ENCODE measurements at regions not wholly inside any gene's neighbourhood (a gene's known extent, or its start where the extent isn't known, plus 50 kb on each side); places are given as distances from the start of the nearest gene placed in this dataset.

DNA sequence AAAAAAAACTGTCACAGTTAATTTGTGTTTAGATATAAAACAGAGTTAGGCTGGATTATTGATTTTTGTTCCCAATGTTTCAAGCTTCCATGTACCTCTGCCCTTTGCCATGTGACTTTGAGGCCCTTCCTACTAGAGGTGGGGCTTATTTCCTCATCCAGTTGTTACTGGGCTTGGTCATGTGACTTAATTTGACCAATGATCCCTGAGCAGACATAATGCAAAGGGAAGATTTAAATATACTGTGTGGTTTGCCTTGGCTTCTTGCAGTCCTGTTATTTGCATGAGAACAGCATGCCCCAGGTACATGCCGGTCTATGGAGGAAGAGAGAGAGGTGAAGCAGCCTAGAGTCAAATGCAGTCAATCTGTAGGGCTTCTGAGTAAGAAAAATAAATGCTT, 347.0 kb downstream of the MIAT start:
- H3K27ac ChIP-seq (ENCODE audit: low read depth, low read length): no peak overlapping the region
- DNase-seq (ENCODE audit: low read depth in 4 of 6, low spot score in 6 of 6): no peak
- no peaks in the 10 kb centered on the region for H3K27me3 ChIP-seq (ENCODE audit: control insufficient read depth, insufficient read depth, low read length)
- H3K9me3 ChIP-seq (ENCODE audit: control insufficient read depth, insufficient read depth, low read length): no peaks in the 10 kb centered on the region
- H3K4me3 ChIP-seq (ENCODE audit: low read depth, low read length): no peak overlapping the region
- H3K4me1 ChIP-seq (ENCODE audit: control insufficient read depth, insufficient read depth, low read length): peaks cover 3% of the 10 kb centered on the region
- WGBS (ENCODE audit: insufficient coverage): 60% methylated on average over 1 of the region's 1 CpG
- no peaks in the 10 kb centered on the region for H3K36me3 ChIP-seq (ENCODE audit: control insufficient read depth, insufficient read depth, low read length)

DNA sequence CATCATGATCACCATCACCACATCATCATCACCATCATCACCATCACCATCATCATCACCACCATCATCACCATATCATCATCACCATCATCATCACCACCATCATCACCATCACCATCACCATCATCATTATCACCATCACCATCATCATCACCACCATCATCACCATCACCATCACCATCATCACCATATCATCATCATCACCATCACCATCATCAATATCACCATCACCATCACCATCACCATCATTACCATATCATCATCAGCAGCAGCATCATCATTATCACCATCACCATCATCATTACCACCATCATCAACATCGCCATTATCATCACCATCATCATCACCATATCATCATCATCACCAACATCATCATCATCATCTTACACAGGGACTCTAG, 351.1 kb downstream of the MIAT start:
- H3K36me3 ChIP-seq (ENCODE audit: control insufficient read depth, insufficient read depth, low read length): no peaks in the 10 kb centered on the region
- DNase-seq (ENCODE audit: low read depth in 4 of 6, low spot score in 6 of 6): no peak
- peaks cover 7% of the 10 kb centered on the region for H3K4me1 ChIP-seq (ENCODE audit: control insufficient read depth, insufficient read depth, low read length)
- no peaks in the 10 kb centered on the region for H3K9me3 ChIP-seq (ENCODE audit: control insufficient read depth, insufficient read depth, low read length)
- H3K27me3 ChIP-seq (ENCODE audit: control insufficient read depth, insufficient read depth, low read length): no peaks in the 10 kb centered on the region
- WGBS (ENCODE audit: insufficient coverage): 100% methylated on average over 1 of the region's 1 CpG
- H3K4me3 ChIP-seq (ENCODE audit: low read depth, low read length): no peak overlapping the region
- H3K27ac ChIP-seq (ENCODE audit: low read depth, low read length): no peak overlapping the region

DNA sequence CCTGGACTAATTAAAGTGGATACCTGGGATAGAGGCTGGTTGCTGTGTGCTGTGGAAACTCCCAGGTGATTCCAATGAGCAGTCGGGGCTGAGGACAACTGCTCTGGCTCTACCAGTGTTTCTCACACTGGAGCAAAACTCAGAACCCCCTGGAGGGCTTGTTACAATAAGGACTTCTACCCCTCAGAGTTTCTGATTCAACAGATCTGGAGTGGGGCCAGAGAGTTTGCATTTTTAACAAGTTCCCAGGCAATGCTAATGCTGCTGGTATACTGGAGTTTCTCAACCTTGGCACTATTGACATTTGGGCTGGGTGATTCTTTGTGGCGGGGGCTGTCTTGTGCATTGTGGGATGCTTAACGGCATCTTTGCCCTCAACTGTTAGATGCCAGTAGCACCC, 353.7 kb downstream of the MIAT start:
- peak in 4 of 6 donors; percentile 44 to 84 (median 64) for DNase-seq (ENCODE audit: low read depth in 4 of 6, low spot score in 6 of 6)
- Histone ChIP-seq H3K27ac (ENCODE audit: low read depth, low read length) (no peak overlapping the region), H3K36me3 (ENCODE audit: control insufficient read depth, insufficient read depth, low read length) (no peaks in the 10 kb centered on the region), H3K9me3 (ENCODE audit: control insufficient read depth, insufficient read depth, low read length) (no peaks in the 10 kb centered on the region), H3K4me3 (ENCODE audit: low read depth, low read length) (no peak overlapping the region), H3K27me3 (ENCODE audit: control insufficient read depth, insufficient read depth, low read length) (no peaks in the 10 kb centered on the region), H3K4me1 (ENCODE audit: control insufficient read depth, insufficient read depth, low read length) (peaks cover 10% of the 10 kb centered on the region)
- WGBS (ENCODE audit: insufficient coverage): 14% methylated on average over 1 of the region's 3 CpGs

DNA sequence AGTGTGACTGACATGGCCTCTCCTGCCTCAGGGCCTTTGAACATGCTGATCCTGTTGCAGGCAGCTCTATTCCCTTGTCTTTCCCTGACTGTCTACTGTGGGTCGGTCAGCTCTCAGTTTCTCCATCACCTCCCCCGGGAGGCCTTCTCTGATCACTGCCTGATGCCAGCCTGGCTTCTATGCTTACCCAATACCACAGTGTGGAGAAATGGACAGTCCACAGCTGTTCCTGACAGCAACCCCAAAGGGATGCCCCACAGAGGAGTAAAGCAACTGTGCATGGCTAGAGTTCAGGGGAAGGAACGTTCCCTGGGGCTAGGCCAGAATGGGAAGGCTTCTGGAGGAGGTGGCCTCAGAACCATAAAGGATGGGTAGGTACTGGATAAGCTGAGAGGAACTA, 354.3 kb downstream of the MIAT start:
- Histone ChIP-seq H3K9me3 (ENCODE audit: control insufficient read depth, insufficient read depth, low read length) (no peaks in the 10 kb centered on the region), H3K4me3 (ENCODE audit: low read depth, low read length) (no peak overlapping the region), H3K36me3 (ENCODE audit: control insufficient read depth, insufficient read depth, low read length) (no peaks in the 10 kb centered on the region), H3K27me3 (ENCODE audit: control insufficient read depth, insufficient read depth, low read length) (no peaks in the 10 kb centered on the region), H3K4me1 (ENCODE audit: control insufficient read depth, insufficient read depth, low read length) (peaks cover 10% of the 10 kb centered on the region), H3K27ac (ENCODE audit: low read depth, low read length) (no peak overlapping the region)
- 73% methylated on average over 2 of the region's 3 CpGs for WGBS (ENCODE audit: insufficient coverage)
- DNase-seq (ENCODE audit: low read depth in 4 of 6, low spot score in 6 of 6): no peak

DNA sequence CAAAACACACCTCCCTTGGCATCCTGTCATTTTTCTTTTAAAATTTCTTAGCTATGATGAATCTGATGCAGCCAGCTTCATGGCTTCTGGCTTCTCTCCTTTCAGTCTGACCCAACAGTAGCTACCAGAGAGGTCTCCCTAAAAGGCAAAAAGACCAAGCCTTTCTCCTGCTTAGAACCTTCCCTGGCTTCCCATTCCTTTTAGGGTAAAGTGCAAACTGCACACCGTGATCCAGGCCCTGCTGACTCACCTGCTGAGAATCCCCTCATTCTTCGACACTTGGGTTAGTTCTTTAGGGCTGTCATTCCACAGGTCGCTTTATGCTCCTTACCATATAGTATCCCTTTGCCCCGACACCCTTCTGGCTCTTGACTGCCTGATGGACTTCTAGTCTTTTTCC, 362.4 kb downstream of the MIAT start:
- no peaks in the 10 kb centered on the region for H3K9me3 ChIP-seq (ENCODE audit: control insufficient read depth, insufficient read depth, low read length)
- DNase-seq (ENCODE audit: low read depth in 4 of 6, low spot score in 6 of 6): no peak
- H3K27me3 ChIP-seq (ENCODE audit: control insufficient read depth, insufficient read depth, low read length): no peaks in the 10 kb centered on the region
- H3K4me3 ChIP-seq (ENCODE audit: low read depth, low read length): no peak overlapping the region
- H3K36me3 ChIP-seq (ENCODE audit: control insufficient read depth, insufficient read depth, low read length): no peaks in the 10 kb centered on the region
- peaks cover 11% of the 10 kb centered on the region for H3K4me1 ChIP-seq (ENCODE audit: control insufficient read depth, insufficient read depth, low read length)
- WGBS (ENCODE audit: insufficient coverage): 88% methylated on average over 2 of the region's 4 CpGs
- no peak overlapping the region for H3K27ac ChIP-seq (ENCODE audit: low read depth, low read length)

DNA sequence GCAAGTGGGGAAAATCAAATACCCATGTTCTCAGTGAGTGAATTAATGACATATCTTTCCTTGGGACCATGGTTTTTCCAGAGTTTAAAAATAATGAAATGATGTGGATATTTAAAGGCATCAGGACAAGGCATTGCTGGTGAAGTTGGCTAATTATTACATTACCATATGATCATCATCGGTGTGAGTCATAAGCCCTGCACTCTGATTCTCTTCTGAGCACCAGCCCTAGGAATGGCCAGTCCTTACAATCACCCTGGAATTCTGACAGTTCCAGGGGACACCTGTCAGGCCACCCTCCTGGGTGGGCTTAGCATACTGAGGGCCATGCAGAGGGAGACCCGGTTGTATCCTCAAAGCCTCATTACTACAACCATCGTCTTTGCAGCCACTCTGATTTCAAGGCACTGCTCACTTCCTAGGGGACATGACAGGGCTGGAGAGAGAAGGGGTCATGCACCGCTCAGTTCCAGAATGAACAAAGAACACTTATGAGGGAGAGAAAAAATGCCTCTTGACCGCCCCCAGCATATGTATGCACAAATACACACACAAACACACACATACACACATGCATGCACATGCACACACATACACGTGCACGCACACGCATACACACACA, 365.0 kb downstream of the MIAT start:
- Histone ChIP-seq H3K9me3 (ENCODE audit: control insufficient read depth, insufficient read depth, low read length) (no peaks in the 10 kb centered on the region), H3K27me3 (ENCODE audit: control insufficient read depth, insufficient read depth, low read length) (no peaks in the 10 kb centered on the region), H3K36me3 (ENCODE audit: control insufficient read depth, insufficient read depth, low read length) (no peaks in the 10 kb centered on the region), H3K27ac (ENCODE audit: low read depth, low read length) (no peak overlapping the region), H3K4me1 (ENCODE audit: control insufficient read depth, insufficient read depth, low read length) (peaks cover 8% of the 10 kb centered on the region), H3K4me3 (ENCODE audit: low read depth, low read length) (no peak overlapping the region)
- no peak for DNase-seq (ENCODE audit: low read depth in 4 of 6, low spot score in 6 of 6)
- WGBS (ENCODE audit: insufficient coverage): 21% methylated on average over 6 of the region's 8 CpGs

DNA sequence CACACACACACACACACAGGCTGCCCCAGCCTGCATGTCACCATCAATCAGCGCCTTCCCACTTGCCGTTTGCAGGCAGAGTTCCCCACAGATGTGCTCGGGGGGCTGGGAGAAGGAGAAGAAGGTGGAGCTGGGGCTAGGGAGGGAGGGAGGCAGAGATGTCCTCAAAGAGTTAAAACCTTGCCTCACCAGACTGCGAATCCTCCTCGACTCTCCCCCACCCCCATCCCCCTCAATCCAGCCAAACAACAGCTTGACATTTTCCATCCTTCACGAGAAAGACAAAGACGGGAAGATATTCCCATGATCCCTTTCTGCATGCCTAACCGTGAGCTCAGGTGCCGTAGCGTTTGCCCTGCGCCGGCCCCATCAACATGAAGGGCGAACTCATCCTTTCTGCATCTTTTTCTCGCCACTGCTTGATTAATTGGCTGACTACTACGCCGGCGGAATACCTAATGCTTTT, 365.5 kb downstream of the MIAT start:
- H3K36me3 ChIP-seq (ENCODE audit: control insufficient read depth, insufficient read depth, low read length): no peaks in the 10 kb centered on the region
- 10% methylated on average over 14 of the region's 17 CpGs for WGBS (ENCODE audit: insufficient coverage)
- peak in 5 of 6 donors; percentile 42 to 96 (median 50) for DNase-seq (ENCODE audit: low read depth in 4 of 6, low spot score in 6 of 6)
- no peaks in the 10 kb centered on the region for H3K9me3 ChIP-seq (ENCODE audit: control insufficient read depth, insufficient read depth, low read length)
- peaks cover 8% of the 10 kb centered on the region for H3K4me1 ChIP-seq (ENCODE audit: control insufficient read depth, insufficient read depth, low read length)
- H3K4me3 ChIP-seq (ENCODE audit: low read depth, low read length): no peak overlapping the region
- H3K27me3 ChIP-seq (ENCODE audit: control insufficient read depth, insufficient read depth, low read length): no peaks in the 10 kb centered on the region
- no peak overlapping the region for H3K27ac ChIP-seq (ENCODE audit: low read depth, low read length)

DNA sequence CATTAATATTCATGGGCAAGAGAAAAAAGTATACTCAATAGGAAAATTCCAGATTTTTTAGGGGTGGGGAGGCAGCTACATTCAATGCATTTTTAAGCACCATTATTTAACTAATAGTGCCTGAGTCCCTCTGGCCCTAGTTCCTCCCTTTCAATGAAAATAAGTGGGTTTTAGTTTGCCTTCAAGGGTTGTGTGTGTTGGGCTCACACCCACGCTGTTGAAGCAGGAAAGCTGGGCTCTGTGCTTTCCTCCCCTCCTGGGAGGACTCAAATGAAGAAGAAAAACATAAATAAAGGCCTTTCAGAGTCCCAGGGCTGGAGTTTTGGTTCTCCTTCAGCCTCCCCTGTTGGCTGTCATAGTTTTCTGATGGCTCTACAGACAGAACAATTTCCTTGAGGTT, 366.2 kb downstream of the MIAT start:
- Histone ChIP-seq H3K4me3 (ENCODE audit: low read depth, low read length) (no peak overlapping the region), H3K27ac (ENCODE audit: low read depth, low read length) (no peak overlapping the region), H3K9me3 (ENCODE audit: control insufficient read depth, insufficient read depth, low read length) (no peaks in the 10 kb centered on the region), H3K4me1 (ENCODE audit: control insufficient read depth, insufficient read depth, low read length) (peaks cover 8% of the 10 kb centered on the region), H3K36me3 (ENCODE audit: control insufficient read depth, insufficient read depth, low read length) (no peaks in the 10 kb centered on the region), H3K27me3 (ENCODE audit: control insufficient read depth, insufficient read depth, low read length) (no peaks in the 10 kb centered on the region)
- DNase-seq (ENCODE audit: low read depth in 4 of 6, low spot score in 6 of 6): peak in 2 of 6 donors; percentile 58 to 60
- WGBS (ENCODE audit: insufficient coverage): no CpG with 5 or more reads among the region's 1 CpG

DNA sequence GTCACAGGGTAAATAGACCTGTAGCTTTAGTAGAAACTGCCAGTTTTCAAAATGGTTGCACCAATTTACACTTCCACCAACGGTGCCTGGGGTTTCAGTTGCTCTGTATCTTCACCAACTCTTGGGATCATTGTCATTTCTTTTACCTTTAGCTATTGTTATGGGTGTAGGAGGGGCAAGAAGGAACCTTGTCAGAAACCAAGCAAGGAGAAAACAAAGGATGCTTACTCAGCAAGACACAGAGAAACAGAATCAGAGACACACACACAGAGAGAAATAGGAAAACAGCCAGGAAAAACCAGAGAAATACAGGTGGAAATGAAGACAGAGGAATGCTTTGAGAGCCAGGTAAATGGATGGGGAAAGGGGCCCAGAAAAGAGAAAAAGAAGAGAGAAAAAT, 367.6 kb downstream of the MIAT start:
- no CpG with 5 or more reads among the region's 1 CpG for WGBS (ENCODE audit: insufficient coverage)
- DNase-seq (ENCODE audit: low read depth in 4 of 6, low spot score in 6 of 6): no peak
- no peaks in the 10 kb centered on the region for H3K27me3 ChIP-seq (ENCODE audit: control insufficient read depth, insufficient read depth, low read length)
- H3K4me3 ChIP-seq (ENCODE audit: low read depth, low read length): no peak overlapping the region
- H3K4me1 ChIP-seq (ENCODE audit: control insufficient read depth, insufficient read depth, low read length): peaks cover 8% of the 10 kb centered on the region
- H3K27ac ChIP-seq (ENCODE audit: low read depth, low read length): no peak overlapping the region
- peaks cover 2% of the 10 kb centered on the region for H3K9me3 ChIP-seq (ENCODE audit: control insufficient read depth, insufficient read depth, low read length)
- no peaks in the 10 kb centered on the region for H3K36me3 ChIP-seq (ENCODE audit: control insufficient read depth, insufficient read depth, low read length)

DNA sequence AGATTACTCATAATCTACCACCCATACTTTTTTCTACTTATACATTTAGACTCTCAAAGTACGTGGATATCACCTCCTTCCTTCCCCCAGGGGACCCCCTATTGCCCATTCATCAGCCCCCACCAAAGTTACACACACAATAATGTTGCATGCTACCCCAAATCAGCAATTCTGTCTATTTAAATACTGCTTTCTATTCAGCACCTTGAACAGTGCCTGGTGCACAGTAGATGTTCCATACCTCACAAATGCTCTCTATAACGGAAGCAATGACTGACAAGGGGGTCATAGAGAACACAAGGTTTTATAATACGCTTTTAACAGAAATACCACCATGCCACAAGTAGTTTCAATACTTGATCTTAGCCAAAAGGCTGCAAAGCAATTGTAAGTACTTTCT, 370.7 kb downstream of the MIAT start:
- H3K27me3 ChIP-seq (ENCODE audit: control insufficient read depth, insufficient read depth, low read length): no peaks in the 10 kb centered on the region
- H3K9me3 ChIP-seq (ENCODE audit: control insufficient read depth, insufficient read depth, low read length): peaks cover 2% of the 10 kb centered on the region
- H3K36me3 ChIP-seq (ENCODE audit: control insufficient read depth, insufficient read depth, low read length): no peaks in the 10 kb centered on the region
- WGBS (ENCODE audit: insufficient coverage): 67% methylated on average over 1 of the region's 3 CpGs
- peaks cover 17% of the 10 kb centered on the region for H3K4me1 ChIP-seq (ENCODE audit: control insufficient read depth, insufficient read depth, low read length)
- DNase-seq (ENCODE audit: low read depth in 4 of 6, low spot score in 6 of 6): no peak
- H3K4me3 ChIP-seq (ENCODE audit: low read depth, low read length): no peak overlapping the region
- H3K27ac ChIP-seq (ENCODE audit: low read depth, low read length): no peak overlapping the region

Data from spinal cord (tissue), 9 donors.